ENCODE measurements at regions not wholly inside any gene's neighbourhood (a gene's known extent, or its start where the extent isn't known, plus 50 kb on each side); places are given as distances from the start of the nearest gene placed in this dataset.

DNA sequence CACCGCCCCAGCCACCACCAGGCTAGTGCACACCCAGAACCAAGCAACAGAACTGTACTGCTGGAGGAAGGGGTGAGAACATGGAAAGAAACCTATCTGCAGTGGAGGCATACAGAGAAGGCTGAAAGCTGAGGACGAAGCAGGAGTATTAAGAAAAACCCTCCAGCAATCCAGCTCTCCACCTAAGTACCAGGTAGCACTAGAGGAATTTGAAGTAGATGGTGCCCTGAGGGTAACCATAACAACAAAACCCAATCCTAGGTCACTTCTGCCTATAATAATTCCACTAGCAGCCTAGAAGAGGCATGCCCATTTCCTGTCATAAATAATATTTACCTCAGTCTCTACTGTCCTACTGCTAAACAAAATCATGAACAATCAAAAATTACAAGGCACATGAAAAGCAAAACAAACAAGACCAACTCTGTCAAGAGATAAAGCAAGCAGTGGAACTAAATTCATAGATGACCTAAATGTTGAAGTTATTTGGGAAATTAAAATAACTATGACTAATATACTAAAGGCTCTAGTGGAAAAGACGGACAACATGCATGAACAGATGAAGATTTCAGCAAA lies 51.1 kb downstream of the HYCC1 start:
- DNase-seq = no peak

DNA sequence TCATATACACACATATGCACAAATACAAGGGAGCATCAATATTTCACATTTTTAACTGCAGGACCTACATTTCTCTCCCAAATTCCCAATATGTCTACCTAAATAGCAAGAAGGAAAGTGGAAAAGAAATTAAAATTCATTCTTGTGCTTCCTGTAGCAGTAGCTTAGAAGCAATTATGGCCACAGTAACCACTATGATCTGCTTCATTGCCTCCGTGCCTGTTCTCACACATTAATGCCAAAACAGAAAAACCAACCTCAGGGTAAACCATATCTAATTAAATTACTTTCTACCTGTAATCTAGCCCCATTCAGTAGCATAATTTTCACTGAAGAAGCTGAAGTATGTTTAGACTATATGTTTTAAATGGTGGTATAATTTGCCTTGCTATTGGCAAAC lies 55.2 kb downstream of the HYCC1 start:
- DNase-seq = no peak

DNA sequence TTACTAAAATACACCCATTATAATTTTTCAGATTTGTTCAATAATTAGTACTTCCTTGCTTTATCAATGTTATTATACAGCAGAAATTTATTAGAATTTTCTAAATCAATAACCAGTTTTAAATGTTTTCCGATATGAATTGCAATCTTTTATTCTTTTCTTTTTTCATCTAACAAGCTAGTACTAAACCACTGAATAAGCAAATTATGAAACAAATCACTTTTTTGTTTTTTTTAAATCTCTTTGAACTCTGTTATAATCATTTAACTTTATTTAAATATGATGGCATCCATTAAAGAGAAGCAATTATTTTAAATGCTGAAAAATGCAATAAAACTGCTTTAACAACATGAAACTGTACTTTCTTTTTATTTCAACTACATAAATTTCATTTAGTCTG lies 59.7 kb downstream of the HYCC1 start:
- DNase-seq = no peak

DNA sequence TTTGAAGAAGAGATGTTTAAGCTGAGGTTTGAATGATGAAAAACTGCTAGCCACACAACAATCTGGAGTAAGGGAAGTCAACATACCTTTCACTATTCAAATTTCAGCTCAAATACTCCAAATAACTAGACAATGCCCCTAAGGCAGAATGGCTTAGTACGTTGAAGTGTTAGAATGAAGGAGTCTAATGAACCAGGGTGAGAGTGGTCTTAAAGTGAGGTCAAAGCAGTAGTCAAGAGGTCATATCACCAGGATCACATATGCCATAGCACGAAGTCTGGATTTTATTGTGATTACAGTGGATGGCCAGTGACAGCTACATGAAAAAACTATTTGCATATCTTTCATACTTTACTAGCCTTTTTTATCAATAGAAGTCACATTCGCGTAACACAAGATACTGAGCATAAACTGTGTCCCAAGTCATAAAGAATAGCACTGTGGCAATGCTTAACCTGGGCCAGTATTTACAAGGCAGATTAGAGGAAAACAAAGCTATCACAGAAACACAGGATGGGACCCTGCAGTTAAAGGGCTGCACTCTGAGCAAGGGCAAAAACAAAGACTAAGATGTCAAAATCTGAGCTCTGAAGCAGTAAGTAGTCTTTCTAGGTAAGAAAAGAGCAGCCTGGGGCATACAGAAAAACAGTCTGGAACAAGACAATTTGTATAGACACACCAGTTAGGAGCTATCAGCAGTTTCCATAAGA lies 61.5 kb downstream of the HYCC1 start:
- no peak for DNase-seq

DNA sequence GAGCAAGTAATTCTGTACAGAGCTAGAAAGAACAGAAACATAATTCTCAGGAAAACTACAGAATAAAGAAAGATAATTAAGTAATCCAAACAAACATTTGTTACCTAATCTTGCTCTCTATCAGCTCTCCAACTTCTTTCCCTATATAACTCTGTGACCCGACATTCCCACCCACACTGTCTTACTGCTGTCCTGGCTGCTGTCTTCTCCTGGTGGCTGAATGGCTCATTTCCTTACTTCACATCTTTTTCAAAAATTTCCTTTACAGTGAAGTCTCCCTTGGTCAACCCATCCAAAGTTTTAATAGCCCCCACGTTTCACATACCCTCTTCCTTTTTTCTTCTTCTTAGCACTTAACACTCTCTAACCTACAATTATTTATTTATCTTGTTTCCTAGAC lies 64.0 kb downstream of the HYCC1 start:
- no peak for DNase-seq

DNA sequence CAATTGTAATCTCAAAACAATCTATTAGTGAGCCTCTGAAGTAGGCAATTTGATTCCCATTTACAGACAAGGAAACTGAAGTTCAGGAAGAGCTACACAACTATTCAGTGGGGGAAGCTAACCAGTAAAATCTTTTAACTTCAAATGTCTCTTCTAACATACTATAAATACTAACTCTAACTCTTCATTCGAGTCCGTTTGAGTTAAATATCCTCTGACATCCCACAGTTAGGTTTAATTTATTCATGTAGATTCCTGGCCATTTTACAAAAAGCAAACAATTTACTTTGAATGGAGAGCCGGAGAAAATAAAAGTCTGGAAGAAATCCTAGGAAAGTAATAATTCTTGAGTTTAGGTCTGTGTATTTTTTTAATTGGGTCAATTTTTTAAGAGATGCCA lies 64.7 kb downstream of the HYCC1 start:
- no peak for DNase-seq

DNA sequence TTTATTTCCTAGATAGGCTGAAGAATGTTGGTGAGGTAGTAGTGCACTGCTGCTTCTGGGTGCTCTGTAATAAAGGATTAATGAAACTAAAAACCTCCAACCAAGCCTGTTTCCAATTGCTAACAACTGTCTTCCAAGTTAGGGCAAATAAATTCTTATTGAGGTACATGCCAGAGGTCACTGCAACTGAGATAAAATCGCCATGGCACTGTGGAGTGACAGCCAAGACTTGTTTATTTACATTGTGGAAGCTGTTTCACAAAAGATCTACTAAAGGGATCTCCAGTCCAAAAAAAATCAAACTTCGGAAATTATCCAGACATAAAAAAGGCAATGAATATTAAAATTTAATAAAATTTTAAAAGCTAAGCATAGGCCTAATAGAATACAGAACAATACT lies 65.2 kb downstream of the HYCC1 start:
- DNase-seq = no peak

DNA sequence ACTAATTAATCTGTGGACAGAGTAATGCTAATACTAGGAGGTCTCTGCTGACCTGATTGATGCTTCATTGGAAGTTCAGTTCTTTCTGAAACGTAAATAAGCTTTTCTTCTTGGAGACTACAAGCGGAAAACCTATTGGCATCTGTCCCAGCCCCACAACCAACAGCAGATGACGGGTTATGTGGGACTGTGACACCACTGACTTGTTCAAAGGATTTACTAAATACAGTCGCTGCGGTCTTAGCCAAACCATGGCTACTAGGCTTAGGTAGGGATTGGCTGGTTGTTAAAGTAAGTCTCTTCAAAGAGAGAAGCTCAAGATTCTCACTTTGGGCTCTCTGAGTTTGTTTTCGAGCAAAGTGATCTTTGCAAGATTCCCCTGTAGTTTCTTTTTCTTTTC lies 68.3 kb downstream of the HYCC1 start:
- DNase-seq = no peak

DNA sequence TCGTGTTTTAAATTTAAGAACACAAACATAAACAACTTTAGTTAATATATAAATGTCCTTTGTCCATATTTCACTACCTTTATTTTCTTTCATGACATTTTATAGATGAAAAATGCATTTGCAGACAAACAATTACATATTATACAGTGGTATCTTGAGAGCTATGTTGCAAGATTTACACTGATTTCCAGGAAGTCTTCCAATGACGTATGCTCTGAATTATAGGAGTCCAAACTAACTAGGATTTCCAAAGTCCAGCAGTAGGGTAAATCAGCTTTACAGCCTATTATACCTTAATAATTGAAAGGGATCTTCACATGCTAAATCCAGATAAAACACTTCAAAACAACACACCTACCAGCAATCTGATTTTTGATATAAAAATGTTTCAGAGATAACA lies 69.4 kb downstream of the HYCC1 start:
- no peak for DNase-seq

DNA sequence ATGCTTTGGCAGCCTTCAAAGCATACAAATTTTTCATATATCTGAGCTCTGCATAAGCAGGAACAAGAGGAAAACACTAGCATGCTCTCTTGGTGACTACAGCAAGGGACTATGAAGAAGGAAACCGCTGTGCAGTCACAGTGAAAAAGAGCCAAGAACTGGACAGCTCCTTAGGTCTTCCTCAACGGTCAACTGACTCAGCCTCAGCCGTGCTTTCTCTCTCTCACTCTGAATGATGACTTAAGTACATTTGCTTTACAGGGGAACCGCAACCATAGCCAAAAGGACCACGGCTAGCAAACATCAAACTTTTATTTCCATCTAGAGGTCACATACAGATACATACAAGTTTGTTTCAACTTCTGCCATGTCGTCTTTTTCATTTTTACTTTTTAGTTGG lies 69.9 kb downstream of the HYCC1 start:
- DNase-seq = no peak

DNA sequence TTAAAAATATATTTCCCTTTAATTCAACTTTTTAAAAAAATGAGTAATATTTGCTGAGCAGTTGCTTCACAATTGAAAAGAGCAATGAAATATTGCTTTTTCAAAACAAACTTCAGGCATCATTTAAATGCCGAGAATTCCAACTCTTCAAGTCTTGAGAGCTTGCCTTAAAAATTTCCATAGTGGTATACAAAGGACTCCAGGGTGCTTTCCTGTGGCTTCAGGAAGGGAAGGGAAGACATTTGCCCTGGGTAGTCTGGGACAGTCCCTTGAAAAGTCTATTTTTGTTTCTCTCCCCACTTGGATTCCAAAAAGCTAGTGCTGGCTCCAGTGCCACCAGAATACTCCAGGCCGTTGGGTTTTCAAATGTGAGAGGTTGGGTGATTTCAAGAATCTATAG lies 71.7 kb downstream of the HYCC1 start:
- no peak for DNase-seq

DNA sequence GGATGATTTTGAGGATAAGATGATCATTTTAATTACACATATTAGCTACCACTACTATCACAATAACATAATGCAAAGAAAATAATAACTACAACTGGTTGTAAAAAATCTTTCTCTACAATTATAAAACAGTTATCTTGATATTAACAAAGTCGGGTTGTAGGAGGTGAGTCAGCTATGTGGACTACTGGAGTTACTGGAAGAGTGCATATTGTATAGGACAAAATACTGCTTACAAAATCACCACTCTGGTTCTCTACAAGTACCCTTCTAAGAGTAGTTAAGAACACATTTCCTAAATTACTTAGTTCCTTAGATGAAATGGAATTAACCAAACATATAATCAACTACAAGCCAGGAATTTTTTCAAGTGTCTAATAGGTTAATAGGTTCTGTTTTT lies 74.1 kb downstream of the HYCC1 start:
- DNase-seq = no peak

DNA sequence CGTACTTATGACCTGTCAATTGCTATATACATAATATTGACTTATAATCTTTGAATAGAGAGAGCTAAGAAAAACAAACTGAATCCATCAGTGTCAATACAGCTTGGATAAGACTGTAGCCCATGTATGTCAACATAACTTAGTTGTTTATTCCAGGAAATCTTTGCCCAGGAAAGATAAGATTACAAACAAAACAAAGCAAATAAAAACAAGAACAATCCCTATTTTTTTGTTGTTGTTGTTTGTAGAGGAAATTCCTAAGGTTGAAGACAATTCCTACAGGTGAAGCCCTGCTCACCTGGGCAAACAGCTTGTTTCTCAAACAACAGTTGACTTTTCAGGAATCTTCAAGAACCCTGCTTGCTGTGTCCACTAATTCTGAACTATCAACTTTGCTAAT lies 76.0 kb downstream of the HYCC1 start:
- DNase-seq = no peak

DNA sequence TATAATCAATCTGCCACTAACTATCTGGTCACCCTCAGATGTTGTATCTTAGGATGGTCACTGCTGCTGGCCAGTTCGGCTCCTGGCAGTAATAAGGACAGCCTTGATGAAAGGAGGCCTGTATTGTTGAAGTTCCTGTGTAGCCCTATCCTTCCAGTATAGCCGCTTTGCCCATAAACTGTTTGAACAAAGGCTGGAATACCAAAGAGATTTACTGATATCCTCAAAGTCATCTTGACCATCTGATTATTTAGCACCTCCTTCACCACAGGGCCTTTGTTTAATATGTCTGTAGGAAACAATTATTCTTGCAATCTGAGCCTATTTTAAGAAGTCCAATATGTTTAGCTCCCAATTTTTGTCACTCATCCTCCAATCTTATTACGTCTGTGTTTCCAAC lies 77.7 kb downstream of the HYCC1 start:
- no peak for DNase-seq

DNA sequence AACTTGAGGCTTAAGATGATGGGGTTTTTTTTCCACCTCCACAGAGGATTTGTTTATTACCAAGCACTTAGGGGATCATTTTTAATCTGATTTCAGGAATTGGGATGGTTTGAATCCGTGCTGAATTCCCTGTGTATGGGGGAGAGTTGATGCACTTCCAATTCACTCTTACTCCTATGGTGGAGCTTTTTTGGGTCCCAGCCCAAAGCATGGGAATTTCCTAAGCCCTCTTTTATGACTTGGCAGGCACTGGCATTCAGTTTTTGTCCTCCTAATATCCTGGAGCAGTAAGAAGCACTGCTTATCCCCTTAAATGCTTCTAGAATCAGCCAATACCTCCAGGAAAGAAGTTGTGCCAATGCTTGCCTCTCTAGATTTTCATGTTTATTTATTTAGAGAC lies 78.7 kb downstream of the HYCC1 start:
- DNase-seq = no peak

DNA sequence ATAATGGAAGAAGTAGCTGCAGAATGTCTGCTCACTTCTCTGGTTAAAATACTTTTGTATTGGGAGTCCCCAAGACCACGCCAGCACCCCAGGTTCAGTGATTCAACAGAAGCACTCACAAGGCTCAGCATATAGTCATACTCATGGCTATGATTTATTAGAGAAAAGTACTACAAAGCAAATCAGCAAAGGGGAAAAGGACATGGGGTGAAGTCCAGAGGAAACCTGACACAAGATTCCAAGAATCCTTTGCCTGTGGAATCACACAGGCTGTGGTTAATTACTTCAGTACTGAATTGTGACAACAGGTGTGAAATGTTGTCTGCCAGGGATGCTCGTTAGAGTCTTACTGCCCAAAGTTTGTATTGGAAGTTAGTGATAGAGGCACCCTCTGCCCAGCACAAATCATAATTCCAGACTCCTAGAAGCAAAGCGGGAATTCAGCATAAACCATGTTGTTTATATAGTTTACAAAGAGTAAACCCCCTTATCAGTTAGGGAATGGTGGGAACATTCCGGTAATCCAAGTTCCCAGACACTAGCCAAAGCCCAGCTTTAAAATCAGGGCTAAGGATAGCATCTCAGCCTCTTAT lies 79.4 kb downstream of the HYCC1 start:
- no peak for DNase-seq

DNA sequence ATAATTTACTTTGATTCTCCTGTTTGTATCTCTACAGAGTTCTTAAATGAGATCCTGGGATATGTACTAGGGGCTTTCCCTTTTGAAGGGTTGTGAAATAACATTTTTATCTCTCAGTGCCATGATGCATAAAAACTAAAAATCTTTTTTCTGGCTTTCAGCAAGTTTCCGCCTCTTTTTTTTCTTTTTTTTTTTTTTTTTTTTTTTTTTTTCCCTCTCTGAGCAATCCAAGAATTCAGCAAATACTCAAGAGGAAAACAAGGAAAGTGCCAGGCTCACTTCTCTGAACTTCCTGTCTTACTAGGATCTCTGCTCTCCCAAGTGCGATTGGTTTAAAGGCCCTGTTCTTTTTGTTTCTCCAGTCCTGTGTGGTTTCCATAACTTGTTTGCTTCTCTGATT lies 79.9 kb downstream of the HYCC1 start:
- DNase-seq = no peak

DNA sequence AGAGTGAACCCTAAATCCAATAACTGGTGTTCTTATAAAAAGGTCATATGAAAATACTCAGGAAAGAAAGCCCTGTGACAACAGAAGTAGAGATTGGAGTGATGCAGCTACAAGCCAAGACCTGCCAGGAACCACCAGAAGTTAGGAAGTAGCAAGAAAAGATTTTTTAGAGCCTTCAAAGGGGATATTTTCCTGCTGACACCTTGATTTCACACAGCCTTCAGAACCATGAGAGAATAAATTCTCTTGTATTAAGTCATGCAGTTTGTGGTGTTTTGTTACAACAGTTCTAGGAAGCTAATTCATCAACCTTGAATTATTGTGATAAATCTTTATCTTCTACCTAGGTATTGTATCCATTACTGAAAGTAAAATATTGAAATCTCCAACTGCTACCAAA lies 81.0 kb downstream of the HYCC1 start:
- no peak for DNase-seq

DNA sequence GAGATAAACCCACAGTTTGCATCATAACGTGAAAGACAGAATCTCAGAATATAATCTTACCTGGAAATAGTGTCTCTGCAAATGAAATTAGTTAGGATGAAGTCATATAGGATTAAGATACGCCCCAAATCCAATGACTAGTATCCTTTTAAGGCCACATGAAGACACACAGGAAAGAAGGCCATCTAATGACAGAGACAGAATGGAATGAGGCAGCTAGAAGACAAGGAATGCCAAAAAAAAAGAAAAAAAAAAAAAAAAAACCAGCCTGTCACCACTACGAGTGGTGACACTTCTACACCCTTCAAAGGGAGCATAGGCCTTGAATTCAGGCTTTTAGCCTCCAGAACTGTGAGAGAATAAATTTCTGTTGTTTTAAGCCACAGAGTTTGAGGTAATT lies 82.9 kb downstream of the HYCC1 start:
- DNase-seq = no peak

DNA sequence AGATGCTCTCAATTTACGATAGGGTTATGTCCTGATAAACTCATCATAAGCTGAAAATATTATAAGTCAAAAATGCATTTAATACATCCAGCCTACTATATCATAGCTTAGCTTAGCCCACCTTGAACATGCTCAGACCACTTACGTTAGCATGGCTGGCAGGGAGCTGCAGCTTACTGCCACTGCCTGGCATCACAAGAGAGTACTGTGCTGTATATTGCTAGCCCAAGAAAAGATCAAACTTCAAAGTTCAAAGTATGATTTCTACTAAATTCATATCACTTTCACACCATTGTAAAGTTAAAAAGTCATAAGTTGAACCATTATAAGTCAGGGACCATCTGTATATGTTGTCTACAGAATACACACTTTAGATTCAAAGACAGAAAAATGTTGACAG lies 91.6 kb downstream of the HYCC1 start:
- DNase-seq = no peak

DNA sequence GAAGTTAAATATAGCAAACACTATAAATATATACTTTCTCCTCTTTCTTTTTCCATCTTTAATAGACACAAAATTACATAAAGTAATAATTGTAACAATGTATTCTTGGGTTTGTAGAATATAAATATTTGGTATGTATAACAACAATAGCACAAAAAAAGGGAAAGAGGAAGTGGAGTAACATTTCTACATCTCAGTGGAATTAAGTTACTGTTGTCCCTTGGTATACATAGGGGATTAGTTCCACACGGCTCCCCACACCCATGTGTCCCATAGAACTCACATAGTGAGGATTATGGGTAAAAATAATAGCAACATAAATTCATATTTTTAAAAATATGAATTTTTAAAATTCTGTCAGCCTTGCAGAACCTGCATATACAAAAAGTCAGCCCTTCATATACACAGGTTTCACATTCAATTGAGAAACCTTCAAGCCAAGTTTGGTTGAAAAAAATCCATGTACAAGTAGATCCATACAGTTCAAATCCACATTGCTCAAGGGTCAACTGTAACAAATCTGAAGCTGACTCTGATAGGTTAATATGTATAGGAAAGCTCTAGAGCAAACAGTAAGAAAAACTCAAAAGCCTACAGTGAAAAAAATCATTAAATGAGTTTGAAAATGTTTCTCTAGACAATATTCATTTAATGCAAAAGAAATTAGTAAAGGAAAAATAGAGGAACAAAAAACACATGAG lies 92.4 kb downstream of the HYCC1 start:
- DNase-seq = no peak

DNA sequence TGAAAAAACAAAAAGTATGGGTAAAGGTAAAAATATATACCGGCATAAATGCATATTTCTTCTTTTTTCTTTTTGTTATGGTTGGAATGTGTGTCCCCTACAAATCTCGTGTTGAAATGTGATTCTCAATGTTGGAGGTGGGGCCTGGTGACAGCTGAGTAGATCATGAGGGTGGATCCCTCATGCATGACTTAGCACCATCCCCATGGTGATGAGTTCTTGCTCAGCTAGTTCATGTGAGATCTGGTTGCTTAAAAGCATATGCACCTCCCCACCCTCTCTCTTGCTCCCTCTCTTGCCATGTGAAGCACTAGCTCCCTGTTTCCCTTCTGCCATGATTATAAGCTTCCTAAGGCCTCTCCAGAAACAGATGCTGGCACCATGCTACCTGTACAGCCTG lies 93.3 kb downstream of the HYCC1 start:
- no peak for DNase-seq

DNA sequence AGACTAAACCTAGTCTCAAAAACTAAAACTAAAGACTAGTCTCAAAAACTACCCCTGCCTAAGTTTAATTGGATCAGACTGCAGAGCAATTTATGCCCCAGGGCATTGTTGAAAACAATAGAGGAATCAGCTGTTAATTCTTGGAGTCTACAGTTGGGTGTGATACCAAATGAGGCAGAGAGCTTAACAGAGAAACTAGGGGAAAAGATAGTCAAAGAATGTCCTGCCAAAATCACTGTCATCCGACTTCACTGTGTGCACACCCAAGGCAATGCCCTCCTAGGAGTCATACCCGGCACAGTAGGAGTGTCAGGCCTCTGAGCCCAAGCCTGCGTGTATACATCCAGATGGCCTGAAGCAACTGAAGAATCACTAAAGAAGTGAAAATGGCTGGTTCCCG lies 90.5 kb upstream of the TOMM7 start:
- no peak for DNase-seq

DNA sequence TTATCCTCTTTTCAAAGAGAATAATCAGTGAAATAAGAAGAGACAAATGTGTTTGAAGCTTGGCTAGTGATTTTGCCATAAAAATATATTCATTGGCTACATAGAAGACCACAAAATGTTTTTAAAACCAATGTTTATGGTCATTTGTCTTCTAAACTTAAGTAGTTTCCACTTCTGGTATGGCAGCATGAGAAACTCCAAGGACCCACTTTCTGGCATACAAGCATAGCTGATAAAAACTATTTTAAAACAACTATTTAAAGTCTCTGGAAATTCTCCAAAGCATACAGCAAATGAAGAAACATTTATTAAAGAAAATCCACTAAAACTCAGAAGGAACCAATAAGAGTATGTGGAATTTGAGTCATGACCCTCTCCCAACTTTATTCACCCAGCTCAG lies 89.2 kb upstream of the TOMM7 start:
- no peak for DNase-seq
